H1 (cell line): ENCODE measurements at regions not wholly inside any gene's neighbourhood (a gene's known extent, or its start where the extent isn't known, plus 50 kb on each side); places are given as distances from the start of the nearest gene placed in this dataset.

ENCODE experiments used
- CTCF ChIP-seq, 3 experiments: IDR thresholded peaks; 1 replicate in 2 of 3; 2 replicates in 1 of 3; pipeline versions ENCODE4 v1.5.1 to v1.6.1; 2011; ENCODE audit warnings: low read length in 3 of 3, mild to moderate bottlenecking in 3 of 3, inconsistent platforms in 2 of 3, low read depth in 1 of 3, moderate library complexity in 1 of 3; ENCODE audit not compliant: insufficient read depth in 1 of 3; ENCODE audit errors: control extremely low read depth in 1 of 3
- SP4 ChIP-seq: IDR thresholded peaks from 2 replicates; pipeline ENCODE4 v1.6.1; 2012; ENCODE audit warnings: low read length, inconsistent platforms

- no peak for TF ChIP-seq CTCF (IDR thresholded peaks at IDR 0.05; ENCODE audit: control extremely low read depth in 1 of 3, insufficient read depth in 1 of 3, low read depth in 1 of 3, low read length in 3 of 3)
- no peak for TF ChIP-seq SP4
- TF ChIP-seq, all 59 proteins: peak for 0
These were observed 172.3 kb upstream of the TBCA start (continued) for GRCh38 chr5:77948476-77948875.
